Nephron progenitor cell (in vitro differentiated cells): ENCODE measurements at regions not wholly inside any gene's neighbourhood (a gene's known extent, or its start where the extent isn't known, plus 50 kb on each side); places are given as distances from the start of the nearest gene placed in this dataset.
A peak's percentile ranks its signal among the peaks of the same experiment; 100 is the strongest.

ENCODE experiments used
- DNase-seq: peaks from one replicate; pipeline ENCODE4 v3.0.0; 2021
- H3K27ac Mint-ChIP-seq: 2 replicates; pipeline ENCODE4 v1.8.0; 2021; ENCODE audit warnings: mild to moderate bottlenecking, moderate library complexity, mixed read lengths
- H3K27me3 Mint-ChIP-seq: 2 replicates; pipeline ENCODE4 v1.8.0; 2021; ENCODE audit warnings: mild to moderate bottlenecking, low read depth, mixed read lengths; ENCODE audit not compliant: poor library complexity
- H3K36me3 Mint-ChIP-seq: 2 replicates; pipeline ENCODE4 v1.8.0; 2021; ENCODE audit warnings: low read depth, mixed read lengths
- H3K4me1 Mint-ChIP-seq: 2 replicates; pipeline ENCODE4 v1.8.0; 2021; ENCODE audit warnings: mixed read lengths
- H3K4me3 Mint-ChIP-seq: 2 replicates; pipeline ENCODE4 v1.8.0; 2021; ENCODE audit warnings: mild to moderate bottlenecking, moderate library complexity, mixed read lengths
- H3K9me3 Mint-ChIP-seq: 2 replicates; pipeline ENCODE4 v1.8.0; 2021; ENCODE audit warnings: mild to moderate bottlenecking, moderate library complexity, mixed read lengths
- TF ChIP-seq, protein P1 (sequence below): fragments of 200-600 bp; sonication (generic); IDR thresholded peaks from 2 replicates; pipeline ENCODE4 v1.5.0; 2021; ENCODE audit warnings: antibody characterized with exemption

DNA sequence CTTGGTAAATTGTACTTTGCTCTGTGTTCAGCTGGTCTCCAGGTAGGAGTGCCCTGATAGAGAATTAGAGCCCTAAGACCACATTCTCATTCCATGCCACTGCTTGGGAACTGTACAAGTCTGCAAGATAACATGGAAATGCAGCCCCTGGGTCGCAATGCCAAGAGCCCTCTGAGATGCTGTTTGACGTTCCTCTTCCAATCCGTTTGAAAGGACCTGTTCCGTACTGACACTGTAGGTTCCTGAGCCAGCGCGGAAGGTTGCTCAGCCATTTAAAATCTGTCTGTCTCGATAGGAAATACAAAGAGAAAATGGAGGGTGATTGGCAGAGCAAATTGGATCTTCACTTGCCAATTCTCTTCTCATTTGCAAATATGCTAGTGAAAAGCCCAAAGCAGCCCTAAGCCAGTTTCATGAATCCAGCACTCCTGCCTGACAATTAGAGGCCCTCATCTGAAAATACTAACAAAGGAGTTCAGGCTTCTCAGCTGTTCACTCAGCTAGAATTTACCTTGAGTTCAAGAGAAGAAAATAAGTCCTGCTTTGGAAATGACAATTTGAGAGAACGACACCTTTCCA lies 100.6 kb upstream of the AFDN start:
- Mint-ChIP-seq H3K4me1 (no peaks in the 10 kb centered on the region), H3K27ac (no peak overlapping the region), H3K27me3 (peaks cover 2% of the 10 kb centered on the region), H3K9me3 (peaks cover 28% of the 10 kb centered on the region), H3K36me3 (no peaks in the 10 kb centered on the region), H3K4me3 (no peak overlapping the region)
- no peak for DNase-seq
- TF ChIP-seq, protein P1, sequence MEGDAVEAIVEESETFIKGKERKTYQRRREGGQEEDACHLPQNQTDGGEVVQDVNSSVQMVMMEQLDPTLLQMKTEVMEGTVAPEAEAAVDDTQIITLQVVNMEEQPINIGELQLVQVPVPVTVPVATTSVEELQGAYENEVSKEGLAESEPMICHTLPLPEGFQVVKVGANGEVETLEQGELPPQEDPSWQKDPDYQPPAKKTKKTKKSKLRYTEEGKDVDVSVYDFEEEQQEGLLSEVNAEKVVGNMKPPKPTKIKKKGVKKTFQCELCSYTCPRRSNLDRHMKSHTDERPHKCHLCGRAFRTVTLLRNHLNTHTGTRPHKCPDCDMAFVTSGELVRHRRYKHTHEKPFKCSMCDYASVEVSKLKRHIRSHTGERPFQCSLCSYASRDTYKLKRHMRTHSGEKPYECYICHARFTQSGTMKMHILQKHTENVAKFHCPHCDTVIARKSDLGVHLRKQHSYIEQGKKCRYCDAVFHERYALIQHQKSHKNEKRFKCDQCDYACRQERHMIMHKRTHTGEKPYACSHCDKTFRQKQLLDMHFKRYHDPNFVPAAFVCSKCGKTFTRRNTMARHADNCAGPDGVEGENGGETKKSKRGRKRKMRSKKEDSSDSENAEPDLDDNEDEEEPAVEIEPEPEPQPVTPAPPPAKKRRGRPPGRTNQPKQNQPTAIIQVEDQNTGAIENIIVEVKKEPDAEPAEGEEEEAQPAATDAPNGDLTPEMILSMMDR = no peak

DNA sequence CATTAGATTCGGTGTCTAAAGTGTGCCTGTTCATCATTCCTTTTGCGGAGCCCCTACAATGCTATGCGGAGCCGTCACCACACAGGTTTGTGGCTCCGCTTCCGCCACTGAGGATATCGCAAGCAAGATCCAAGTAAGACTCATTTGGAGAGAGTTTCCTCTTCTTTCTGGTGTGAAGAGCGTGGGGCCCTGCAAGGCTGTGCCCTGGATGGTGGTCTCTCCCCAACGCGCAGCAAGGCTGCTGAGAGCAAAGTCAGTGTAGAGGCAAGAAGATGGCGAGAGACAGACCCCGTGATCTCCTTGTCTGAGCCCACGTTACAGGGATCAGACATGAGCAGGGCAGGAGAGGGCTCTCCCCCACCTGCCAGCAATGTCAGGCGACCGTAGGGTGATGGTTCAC lies 96.3 kb upstream of the AFDN start:
- Mint-ChIP-seq H3K4me1 (peaks cover 8% of the 10 kb centered on the region), H3K4me3 (no peak overlapping the region), H3K27me3 (peaks cover 6% of the 10 kb centered on the region), H3K36me3 (no peaks in the 10 kb centered on the region), H3K9me3 (peaks cover 23% of the 10 kb centered on the region), H3K27ac (no peak overlapping the region)
- TF ChIP-seq, protein P1 = no peak
- DNase-seq = no peak

DNA sequence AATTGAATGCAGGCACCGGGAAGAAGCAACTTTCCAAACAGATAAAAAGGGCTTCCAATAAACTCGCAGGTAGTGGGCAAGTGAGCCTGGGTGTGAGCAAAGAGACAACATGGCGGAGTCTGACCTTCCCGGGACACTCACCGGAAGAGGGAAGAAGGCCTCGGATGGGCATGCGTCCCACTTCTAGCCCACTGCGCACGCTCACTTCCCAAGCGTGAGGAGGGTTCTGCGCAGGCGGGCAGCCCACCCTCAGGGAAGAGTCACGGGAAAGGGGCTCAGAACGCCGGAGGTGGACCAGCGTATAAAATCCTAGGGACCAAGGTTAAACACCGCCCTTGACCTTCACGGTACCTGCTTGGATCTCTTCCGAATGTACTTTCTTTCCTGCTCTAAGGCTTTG lies 95.5 kb upstream of the AFDN start:
- TF ChIP-seq, protein P1 = no peak
- H3K4me1 Mint-ChIP-seq = peaks cover 16% of the 10 kb centered on the region
- no peak overlapping the region for H3K4me3 Mint-ChIP-seq

DNA sequence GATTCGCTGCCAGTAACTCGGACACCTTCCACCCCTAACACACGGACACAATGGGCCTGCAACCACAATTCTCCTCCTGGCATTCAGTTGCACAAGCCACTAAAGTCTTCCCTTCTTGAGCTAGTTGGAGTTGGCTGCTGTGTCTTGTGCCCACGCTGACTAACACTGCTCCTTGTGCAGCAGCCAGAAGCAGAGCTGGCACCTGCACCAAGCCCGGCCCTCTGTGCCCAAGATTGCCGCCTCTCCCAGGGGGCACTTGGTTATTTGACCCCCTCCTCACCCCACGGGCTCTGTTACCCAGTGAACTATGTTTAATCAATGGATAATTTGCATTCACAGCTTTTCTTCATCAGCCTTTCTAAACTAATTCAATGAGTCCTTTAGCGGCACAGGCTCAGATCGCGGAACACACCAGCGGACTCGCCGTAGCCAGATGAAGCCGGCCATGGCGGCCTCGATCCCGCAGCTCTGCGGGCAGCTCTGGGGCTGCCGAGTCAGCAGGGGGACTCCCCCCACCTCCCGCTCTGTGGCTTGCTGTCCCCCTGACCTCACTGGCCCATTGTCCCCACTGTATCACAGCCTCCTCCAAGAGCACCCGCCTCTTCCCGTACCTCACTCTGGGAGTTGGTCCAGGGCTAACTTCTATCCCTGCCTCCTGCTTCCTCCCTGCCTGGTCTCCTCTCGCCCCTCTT lies 94.8 kb upstream of the AFDN start:
- H3K36me3 Mint-ChIP-seq = no peaks in the 10 kb centered on the region
- peaks cover 19% of the 10 kb centered on the region for H3K9me3 Mint-ChIP-seq
- no peak overlapping the region for H3K27ac Mint-ChIP-seq
- no peak for DNase-seq
- H3K4me3 Mint-ChIP-seq = peak overlapping the region; percentile 16
- H3K27me3 Mint-ChIP-seq = peaks cover 6% of the 10 kb centered on the region
- TF ChIP-seq, protein P1 = no peak
- H3K4me1 Mint-ChIP-seq = peaks cover 21% of the 10 kb centered on the region

More for the DNA sequence above, 95.5 kb upstream of the AFDN start:
- Mint-ChIP-seq H3K36me3 (no peaks in the 10 kb centered on the region), H3K9me3 (peaks cover 19% of the 10 kb centered on the region), H3K27me3 (peaks cover 6% of the 10 kb centered on the region), H3K27ac (no peak overlapping the region)
- DNase-seq = no peak

DNA sequence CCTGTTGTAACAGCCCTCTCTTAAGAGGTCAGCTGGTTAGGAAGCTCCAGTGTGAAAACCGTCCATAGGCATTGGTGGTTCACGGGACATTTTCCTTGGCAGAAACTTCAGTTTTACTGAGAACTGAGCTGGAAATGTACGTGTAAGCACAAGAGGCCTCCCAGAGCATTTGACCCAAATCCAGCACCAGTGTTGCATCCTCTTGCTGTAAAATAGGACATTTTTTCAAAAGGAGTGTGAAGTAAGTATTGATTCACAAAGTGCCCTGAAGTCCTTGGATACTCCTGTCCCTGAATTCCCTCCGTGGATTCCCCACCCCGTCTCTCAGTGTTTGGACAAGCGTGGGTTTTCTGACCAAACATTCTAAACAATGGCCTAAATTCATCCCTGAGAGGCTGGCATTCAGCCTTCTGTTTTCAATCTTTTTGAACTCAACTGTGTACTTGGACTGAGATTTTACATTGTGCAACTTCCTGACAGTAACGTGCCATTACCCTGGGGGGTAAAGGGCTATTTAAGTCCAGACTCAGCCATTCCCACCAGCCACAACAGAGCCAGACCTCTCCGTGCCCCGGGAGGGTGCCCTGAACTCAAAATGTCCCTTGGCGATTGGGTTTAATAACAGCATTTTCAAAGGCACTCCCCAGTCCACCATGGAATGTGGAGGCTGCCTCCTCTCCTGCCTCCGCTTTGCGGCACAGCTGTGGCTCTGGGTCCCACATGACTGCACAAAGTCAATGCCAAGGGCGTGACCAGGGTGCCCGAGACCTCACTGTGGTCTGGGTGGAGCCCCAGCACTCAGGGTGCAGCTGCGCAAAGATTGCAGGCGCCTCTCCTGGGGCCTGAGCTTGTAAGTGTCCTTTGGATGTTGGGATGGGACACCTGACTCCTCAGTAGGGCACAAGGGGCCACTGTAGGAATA lies 92.7 kb upstream of the AFDN start:
- H3K36me3 Mint-ChIP-seq = no peaks in the 10 kb centered on the region
- H3K4me3 Mint-ChIP-seq = no peak overlapping the region
- peaks cover 19% of the 10 kb centered on the region for H3K9me3 Mint-ChIP-seq
- TF ChIP-seq, protein P1 = no peak
- H3K27ac Mint-ChIP-seq = no peak overlapping the region
- peaks cover 26% of the 10 kb centered on the region for H3K4me1 Mint-ChIP-seq
- DNase-seq = no peak
- H3K27me3 Mint-ChIP-seq = peaks cover 7% of the 10 kb centered on the region
